ENCODE measurements at regions not wholly inside any gene's neighbourhood (a gene's known extent, or its start where the extent isn't known, plus 50 kb on each side); places are given as distances from the start of the nearest gene placed in this dataset.

DNA sequence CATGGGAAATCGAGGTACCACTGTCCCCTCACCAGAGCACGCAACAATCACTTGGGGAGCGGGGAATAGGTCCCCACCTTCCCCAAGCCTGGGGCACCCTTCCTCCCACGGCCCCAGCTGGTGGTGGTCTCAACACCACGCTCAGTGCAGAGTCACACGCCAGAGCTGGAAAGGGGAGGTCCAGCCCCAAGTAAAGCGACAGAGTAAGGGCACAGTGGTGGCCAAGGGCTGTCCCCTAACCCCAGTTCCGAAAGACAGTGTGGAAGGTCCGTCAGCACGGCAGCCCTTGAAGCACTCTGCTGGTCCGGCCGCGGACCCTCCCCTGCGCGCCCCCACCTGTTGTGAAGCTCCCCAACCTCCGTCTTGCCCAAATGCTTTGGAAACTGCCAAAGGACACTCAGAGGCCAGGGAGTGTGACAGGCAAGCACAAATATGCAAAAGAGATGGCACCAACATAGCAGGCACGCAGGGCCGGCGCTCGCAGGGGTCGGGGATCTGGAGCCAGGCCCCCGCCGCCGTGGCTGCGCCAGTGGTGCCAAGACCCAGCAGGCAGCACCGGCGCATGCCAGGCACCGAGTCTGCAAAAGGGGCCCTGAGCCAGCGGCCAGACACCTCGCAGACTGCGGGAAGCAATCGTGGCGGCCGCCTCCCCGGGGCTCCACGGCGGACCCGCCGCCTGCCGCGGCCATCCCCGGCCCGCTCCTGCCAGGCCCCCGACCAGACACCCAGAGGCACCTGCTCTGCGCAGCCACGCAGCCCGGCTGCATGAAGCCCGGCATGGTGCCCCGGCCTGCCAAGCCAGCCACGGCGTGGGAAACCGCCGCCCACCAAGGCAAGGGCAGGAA, 51.6 kb upstream of the SRRM3 start:
- TF ChIP-seq, protein P1, sequence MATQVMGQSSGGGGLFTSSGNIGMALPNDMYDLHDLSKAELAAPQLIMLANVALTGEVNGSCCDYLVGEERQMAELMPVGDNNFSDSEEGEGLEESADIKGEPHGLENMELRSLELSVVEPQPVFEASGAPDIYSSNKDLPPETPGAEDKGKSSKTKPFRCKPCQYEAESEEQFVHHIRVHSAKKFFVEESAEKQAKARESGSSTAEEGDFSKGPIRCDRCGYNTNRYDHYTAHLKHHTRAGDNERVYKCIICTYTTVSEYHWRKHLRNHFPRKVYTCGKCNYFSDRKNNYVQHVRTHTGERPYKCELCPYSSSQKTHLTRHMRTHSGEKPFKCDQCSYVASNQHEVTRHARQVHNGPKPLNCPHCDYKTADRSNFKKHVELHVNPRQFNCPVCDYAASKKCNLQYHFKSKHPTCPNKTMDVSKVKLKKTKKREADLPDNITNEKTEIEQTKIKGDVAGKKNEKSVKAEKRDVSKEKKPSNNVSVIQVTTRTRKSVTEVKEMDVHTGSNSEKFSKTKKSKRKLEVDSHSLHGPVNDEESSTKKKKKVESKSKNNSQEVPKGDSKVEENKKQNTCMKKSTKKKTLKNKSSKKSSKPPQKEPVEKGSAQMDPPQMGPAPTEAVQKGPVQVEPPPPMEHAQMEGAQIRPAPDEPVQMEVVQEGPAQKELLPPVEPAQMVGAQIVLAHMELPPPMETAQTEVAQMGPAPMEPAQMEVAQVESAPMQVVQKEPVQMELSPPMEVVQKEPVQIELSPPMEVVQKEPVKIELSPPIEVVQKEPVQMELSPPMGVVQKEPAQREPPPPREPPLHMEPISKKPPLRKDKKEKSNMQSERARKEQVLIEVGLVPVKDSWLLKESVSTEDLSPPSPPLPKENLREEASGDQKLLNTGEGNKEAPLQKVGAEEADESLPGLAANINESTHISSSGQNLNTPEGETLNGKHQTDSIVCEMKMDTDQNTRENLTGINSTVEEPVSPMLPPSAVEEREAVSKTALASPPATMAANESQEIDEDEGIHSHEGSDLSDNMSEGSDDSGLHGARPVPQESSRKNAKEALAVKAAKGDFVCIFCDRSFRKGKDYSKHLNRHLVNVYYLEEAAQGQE (IDR thresholded peaks at IDR 0.05) = no peak
- TF ChIP-seq, protein P2, sequence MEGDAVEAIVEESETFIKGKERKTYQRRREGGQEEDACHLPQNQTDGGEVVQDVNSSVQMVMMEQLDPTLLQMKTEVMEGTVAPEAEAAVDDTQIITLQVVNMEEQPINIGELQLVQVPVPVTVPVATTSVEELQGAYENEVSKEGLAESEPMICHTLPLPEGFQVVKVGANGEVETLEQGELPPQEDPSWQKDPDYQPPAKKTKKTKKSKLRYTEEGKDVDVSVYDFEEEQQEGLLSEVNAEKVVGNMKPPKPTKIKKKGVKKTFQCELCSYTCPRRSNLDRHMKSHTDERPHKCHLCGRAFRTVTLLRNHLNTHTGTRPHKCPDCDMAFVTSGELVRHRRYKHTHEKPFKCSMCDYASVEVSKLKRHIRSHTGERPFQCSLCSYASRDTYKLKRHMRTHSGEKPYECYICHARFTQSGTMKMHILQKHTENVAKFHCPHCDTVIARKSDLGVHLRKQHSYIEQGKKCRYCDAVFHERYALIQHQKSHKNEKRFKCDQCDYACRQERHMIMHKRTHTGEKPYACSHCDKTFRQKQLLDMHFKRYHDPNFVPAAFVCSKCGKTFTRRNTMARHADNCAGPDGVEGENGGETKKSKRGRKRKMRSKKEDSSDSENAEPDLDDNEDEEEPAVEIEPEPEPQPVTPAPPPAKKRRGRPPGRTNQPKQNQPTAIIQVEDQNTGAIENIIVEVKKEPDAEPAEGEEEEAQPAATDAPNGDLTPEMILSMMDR (IDR thresholded peaks at IDR 0.05) = no peak
